ENCODE measurements at regions not wholly inside any gene's neighbourhood (a gene's known extent, or its start where the extent isn't known, plus 50 kb on each side); places are given as distances from the start of the nearest gene placed in this dataset.
A peak's percentile ranks its signal among the peaks of the same experiment; 100 is the strongest.

DNA sequence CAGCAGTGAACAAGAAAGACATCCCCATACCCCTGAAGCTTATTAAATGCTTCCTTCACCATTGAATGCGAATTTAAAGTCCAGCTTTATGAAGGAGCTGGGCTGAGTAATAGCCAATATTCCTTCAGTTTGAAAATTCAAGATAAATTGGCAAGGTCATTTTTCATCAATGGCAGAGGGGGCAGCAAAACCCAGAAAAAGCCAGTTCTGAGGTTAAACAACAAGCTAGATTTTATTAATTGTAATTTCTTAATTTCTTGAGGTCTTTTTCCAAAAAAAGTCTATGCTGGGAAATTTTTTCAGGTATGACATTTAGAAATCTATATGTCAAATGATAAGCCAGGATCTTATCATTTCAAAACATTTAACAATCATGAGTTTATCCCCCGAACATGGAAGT, 808.9 kb downstream of the RPA4 start:
- Histone ChIP-seq H3K79me2 (ENCODE audit: insufficient read depth, low read depth, low read length) (no peaks in the 10 kb centered on the region), H3K4me3 (ENCODE audit: low read depth, low read length, poor library complexity, severe bottlenecking) (no peak overlapping the region), H3K4me1 (ENCODE audit: insufficient read depth, low read length, poor library complexity, severe bottlenecking) (no peaks in the 10 kb centered on the region), H2AFZ (ENCODE audit: low read length) (no peak overlapping the region), H3K36me3 (ENCODE audit: insufficient read depth, low read length) (no peaks in the 10 kb centered on the region), H3K4me2 (ENCODE audit: low read length) (no peak overlapping the region), H3K9me2 (ENCODE audit: insufficient read depth, low read length) (no peaks in the 10 kb centered on the region), H3K27ac (ENCODE audit: low read depth, low read length, poor library complexity, severe bottlenecking) (no peak overlapping the region), H3K9me3 (ENCODE audit: low read length) (no peaks in the 10 kb centered on the region), H4K20me1 (ENCODE audit: insufficient read depth, low read length) (no peaks in the 10 kb centered on the region)
- POLR2A ChIA-PET = interaction anchor here (0.5 to 0.6 kb wide), 2 partner anchors 11 to 195 kb away, joined by 3 read pairs; no protein-coding TSS in a partner anchor
- CTCF ChIA-PET (ENCODE audit: unreplicated experiment) = no interaction called here
- intact Hi-C loops (cut with micrococcal nuclease; ENCODE audit: unreplicated experiment) = no loop called here
- DNase-seq (ENCODE audit: low spot score) = no peak
- no peak for TF ChIP-seq EZH2phosphoT487 (IDR thresholded peaks at IDR 0.05; ENCODE audit: borderline replicate concordance, low read depth, low read length)
- TF ChIP-seq CTCF (conservative IDR thresholded peaks at IDR 0.05; ENCODE audit: low read length) = peak; percentile 37; the same call in 1 of the 2 replicates
- no TSS peak for BruUV-seq (replicated peaks)

GRCh38 chrX:97700547-97700946, 816.8 kb downstream of the RPA4 start:
- Histone ChIP-seq H3K4me1 (ENCODE audit: insufficient read depth, low read length, poor library complexity, severe bottlenecking) (no peaks in the 10 kb centered on the region), H3K27ac (ENCODE audit: low read depth, low read length, poor library complexity, severe bottlenecking) (no peak overlapping the region), H3K4me3 (ENCODE audit: low read depth, low read length, poor library complexity, severe bottlenecking) (no peak overlapping the region), H2AFZ (ENCODE audit: low read length) (no peak overlapping the region), H3K4me2 (ENCODE audit: low read length) (no peak overlapping the region), H3K79me2 (ENCODE audit: insufficient read depth, low read depth, low read length) (no peaks in the 10 kb centered on the region), H3K9me3 (ENCODE audit: low read length) (no peaks in the 10 kb centered on the region), H3K36me3 (ENCODE audit: insufficient read depth, low read length) (no peaks in the 10 kb centered on the region), H4K20me1 (ENCODE audit: insufficient read depth, low read length) (no peaks in the 10 kb centered on the region), H3K9me2 (ENCODE audit: insufficient read depth, low read length) (no peaks in the 10 kb centered on the region)
- no peak for TF ChIP-seq CTCF (conservative IDR thresholded peaks at IDR 0.05; ENCODE audit: low read length)
- TF ChIP-seq EZH2phosphoT487 (IDR thresholded peaks at IDR 0.05; ENCODE audit: borderline replicate concordance, low read depth, low read length) = no peak
- intact Hi-C loops (cut with micrococcal nuclease; ENCODE audit: unreplicated experiment) = no loop called here
- POLR2A ChIA-PET = no interaction called here
- CTCF ChIA-PET (ENCODE audit: unreplicated experiment) = no interaction called here
- no peak for DNase-seq (ENCODE audit: low spot score)
- BruUV-seq (replicated peaks) = no TSS peak

GRCh38 chrX:97704474-97704873, 820.8 kb downstream of the RPA4 start:
- no peak overlapping the region for H3K27ac ChIP-seq (ENCODE audit: low read depth, low read length, poor library complexity, severe bottlenecking)
- no TSS peak for BruUV-seq (replicated peaks)
- no peaks in the 10 kb centered on the region for H3K9me2 ChIP-seq (ENCODE audit: insufficient read depth, low read length)
- H3K9me3 ChIP-seq (ENCODE audit: low read length) = no peaks in the 10 kb centered on the region
- POLR2A ChIA-PET = no interaction called here
- H4K20me1 ChIP-seq (ENCODE audit: insufficient read depth, low read length) = no peaks in the 10 kb centered on the region
- CTCF ChIA-PET (ENCODE audit: unreplicated experiment) = no interaction called here
- no peak overlapping the region for H2AFZ ChIP-seq (ENCODE audit: low read length)
- no peaks in the 10 kb centered on the region for H3K36me3 ChIP-seq (ENCODE audit: insufficient read depth, low read length)
- H3K4me3 ChIP-seq (ENCODE audit: low read depth, low read length, poor library complexity, severe bottlenecking) = no peak overlapping the region
- TF ChIP-seq CTCF (conservative IDR thresholded peaks at IDR 0.05; ENCODE audit: low read length) (no peak), EZH2phosphoT487 (IDR thresholded peaks at IDR 0.05; ENCODE audit: borderline replicate concordance, low read depth, low read length) (no peak)
- H3K79me2 ChIP-seq (ENCODE audit: insufficient read depth, low read depth, low read length) = no peaks in the 10 kb centered on the region
- H3K4me2 ChIP-seq (ENCODE audit: low read length) = no peak overlapping the region
- no peak for DNase-seq (ENCODE audit: low spot score)
- intact Hi-C loops (cut with micrococcal nuclease; ENCODE audit: unreplicated experiment) = no loop called here
- H3K4me1 ChIP-seq (ENCODE audit: insufficient read depth, low read length, poor library complexity, severe bottlenecking) = no peaks in the 10 kb centered on the region
